ENCODE measurements at regions not wholly inside any gene's neighbourhood (a gene's known extent, or its start where the extent isn't known, plus 50 kb on each side); places are given as distances from the start of the nearest gene placed in this dataset.

DNA sequence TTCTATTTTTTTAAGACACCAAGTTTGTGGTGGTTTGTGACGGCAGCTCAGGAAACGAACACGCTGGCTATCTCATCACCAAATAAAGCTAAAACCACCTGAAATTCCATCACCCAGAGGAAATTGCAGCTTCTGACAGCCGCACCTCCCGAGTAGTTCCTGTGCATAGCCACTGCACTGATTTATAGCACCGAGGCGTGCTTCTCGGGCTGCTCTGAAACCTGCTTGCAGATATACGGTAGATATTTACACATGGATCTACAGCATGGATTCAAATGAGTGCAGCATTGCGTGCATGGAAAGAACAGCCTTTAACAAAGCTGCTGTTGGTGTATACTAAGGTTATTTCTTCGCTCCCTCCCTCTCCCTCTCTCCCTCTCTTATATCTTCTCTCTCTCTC, 153.8 kb downstream of the PHF2 start:
- DNase-seq (ENCODE audit: low read depth), result no peak

Data from fibroblast of gingiva (primary cell).